Esophagus muscularis mucosa (tissue), 4 donors: ENCODE measurements at regions not wholly inside any gene's neighbourhood (a gene's known extent, or its start where the extent isn't known, plus 50 kb on each side); places are given as distances from the start of the nearest gene placed in this dataset.

Source experiments
- EP300 ChIP-seq: sonication (generic); formaldehyde crosslinking; IDR thresholded peaks from one replicate; pipeline ENCODE4 v1.6.1; 2017; ENCODE audit warnings: antibody characterized with exemption
- POLR2A ChIP-seq: fragments of 450-650 bp; IDR thresholded peaks from one replicate; pipeline ENCODE4 v1.6.1; 2017; ENCODE audit warnings: antibody characterized with exemption, moderate library complexity, mild to moderate bottlenecking, low read depth
- POLR2AphosphoS5 ChIP-seq, 2 donors: sonication (generic); formaldehyde crosslinking; IDR thresholded peaks; one replicate each; pipeline ENCODE4 v1.6.1; 2017; ENCODE audit warnings: antibody characterized with exemption in 2 of 2
- TF ChIP-seq, protein P1 (sequence below), 3 experiments: fragments of 200-600 bp in 2 of 3; fragments of 450-650 bp in 1 of 3; sonication (generic) in 2 of 3; IDR thresholded peaks; one replicate each; pipeline ENCODE4 v1.5.1; 2017 to 2019; ENCODE audit warnings: antibody characterized with exemption in 3 of 3, mild to moderate bottlenecking in 2 of 3, moderate library complexity in 1 of 3

GRCh38 chr5:132130918-132131715 is 57.5 kb downstream of the CSF2 start:
- TF ChIP-seq, protein P1, sequence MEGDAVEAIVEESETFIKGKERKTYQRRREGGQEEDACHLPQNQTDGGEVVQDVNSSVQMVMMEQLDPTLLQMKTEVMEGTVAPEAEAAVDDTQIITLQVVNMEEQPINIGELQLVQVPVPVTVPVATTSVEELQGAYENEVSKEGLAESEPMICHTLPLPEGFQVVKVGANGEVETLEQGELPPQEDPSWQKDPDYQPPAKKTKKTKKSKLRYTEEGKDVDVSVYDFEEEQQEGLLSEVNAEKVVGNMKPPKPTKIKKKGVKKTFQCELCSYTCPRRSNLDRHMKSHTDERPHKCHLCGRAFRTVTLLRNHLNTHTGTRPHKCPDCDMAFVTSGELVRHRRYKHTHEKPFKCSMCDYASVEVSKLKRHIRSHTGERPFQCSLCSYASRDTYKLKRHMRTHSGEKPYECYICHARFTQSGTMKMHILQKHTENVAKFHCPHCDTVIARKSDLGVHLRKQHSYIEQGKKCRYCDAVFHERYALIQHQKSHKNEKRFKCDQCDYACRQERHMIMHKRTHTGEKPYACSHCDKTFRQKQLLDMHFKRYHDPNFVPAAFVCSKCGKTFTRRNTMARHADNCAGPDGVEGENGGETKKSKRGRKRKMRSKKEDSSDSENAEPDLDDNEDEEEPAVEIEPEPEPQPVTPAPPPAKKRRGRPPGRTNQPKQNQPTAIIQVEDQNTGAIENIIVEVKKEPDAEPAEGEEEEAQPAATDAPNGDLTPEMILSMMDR (IDR thresholded peaks at IDR 0.05): no peak
- TF ChIP-seq POLR2A: no peak
- no peak for TF ChIP-seq POLR2AphosphoS5 (IDR thresholded peaks at IDR 0.05)
- TF ChIP-seq EP300: no peak
